SU-DHL-6 (cell line): ENCODE measurements at regions not wholly inside any gene's neighbourhood (a gene's known extent, or its start where the extent isn't known, plus 50 kb on each side); places are given as distances from the start of the nearest gene placed in this dataset.

Experiments
- EZH2phosphoT487 ChIP-seq: fragments of 200-600 bp; sonication (generic), shearing (Covaris generic); conservative IDR thresholded peaks from 2 replicates; pipeline ENCODE4 v1.6.1; 2018; ENCODE audit warnings: mild to moderate bottlenecking, antibody characterized with exemption, low read length, moderate library complexity, mixed read lengths
- TF ChIP-seq, protein P1 (sequence below): fragments of 200-600 bp; sonication (generic); IDR thresholded peaks from one replicate; pipeline ENCODE4 v1.5.1; 2017; ENCODE audit warnings: antibody characterized with exemption, mild to moderate bottlenecking, low read length, moderate library complexity; ENCODE audit not compliant: insufficient read depth, poor library complexity, severe bottlenecking

DNA sequence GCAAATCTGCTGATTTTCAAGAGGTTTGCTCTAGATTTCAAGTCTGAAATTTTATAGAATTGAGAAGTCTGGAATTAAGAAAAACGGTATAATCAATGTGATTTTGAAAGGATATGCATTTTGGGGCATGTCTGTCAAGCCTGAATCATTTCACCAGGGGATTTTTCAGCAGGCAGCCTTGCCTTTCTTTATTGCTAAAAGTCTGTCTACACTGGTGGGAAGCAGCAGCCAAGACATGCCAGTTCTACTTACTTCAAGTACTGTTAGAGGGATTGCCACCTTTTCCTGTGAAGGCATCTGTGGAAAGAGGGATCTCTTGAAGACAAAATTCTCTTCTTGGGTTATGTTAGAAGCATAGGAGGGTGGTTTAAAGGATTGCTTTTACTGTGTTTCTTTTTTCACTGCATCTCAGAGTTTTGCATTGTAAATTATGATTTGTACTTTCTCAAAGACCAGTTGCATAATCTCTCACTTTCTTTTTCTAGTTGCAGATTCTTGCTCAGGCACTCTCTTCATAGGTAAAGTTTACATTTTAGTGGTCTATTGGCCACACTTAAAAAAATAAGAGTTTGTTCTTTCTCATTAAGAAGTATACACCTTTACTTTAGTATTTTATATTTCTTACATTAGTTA, 837.0 kb downstream of the GALC start:
- TF ChIP-seq, protein P1, sequence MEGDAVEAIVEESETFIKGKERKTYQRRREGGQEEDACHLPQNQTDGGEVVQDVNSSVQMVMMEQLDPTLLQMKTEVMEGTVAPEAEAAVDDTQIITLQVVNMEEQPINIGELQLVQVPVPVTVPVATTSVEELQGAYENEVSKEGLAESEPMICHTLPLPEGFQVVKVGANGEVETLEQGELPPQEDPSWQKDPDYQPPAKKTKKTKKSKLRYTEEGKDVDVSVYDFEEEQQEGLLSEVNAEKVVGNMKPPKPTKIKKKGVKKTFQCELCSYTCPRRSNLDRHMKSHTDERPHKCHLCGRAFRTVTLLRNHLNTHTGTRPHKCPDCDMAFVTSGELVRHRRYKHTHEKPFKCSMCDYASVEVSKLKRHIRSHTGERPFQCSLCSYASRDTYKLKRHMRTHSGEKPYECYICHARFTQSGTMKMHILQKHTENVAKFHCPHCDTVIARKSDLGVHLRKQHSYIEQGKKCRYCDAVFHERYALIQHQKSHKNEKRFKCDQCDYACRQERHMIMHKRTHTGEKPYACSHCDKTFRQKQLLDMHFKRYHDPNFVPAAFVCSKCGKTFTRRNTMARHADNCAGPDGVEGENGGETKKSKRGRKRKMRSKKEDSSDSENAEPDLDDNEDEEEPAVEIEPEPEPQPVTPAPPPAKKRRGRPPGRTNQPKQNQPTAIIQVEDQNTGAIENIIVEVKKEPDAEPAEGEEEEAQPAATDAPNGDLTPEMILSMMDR = no peak
- TF ChIP-seq EZH2phosphoT487 = no peak
